ENCODE measurements at regions not wholly inside any gene's neighbourhood (a gene's known extent, or its start where the extent isn't known, plus 50 kb on each side); places are given as distances from the start of the nearest gene placed in this dataset.

- TF ChIP-seq, protein P1, sequence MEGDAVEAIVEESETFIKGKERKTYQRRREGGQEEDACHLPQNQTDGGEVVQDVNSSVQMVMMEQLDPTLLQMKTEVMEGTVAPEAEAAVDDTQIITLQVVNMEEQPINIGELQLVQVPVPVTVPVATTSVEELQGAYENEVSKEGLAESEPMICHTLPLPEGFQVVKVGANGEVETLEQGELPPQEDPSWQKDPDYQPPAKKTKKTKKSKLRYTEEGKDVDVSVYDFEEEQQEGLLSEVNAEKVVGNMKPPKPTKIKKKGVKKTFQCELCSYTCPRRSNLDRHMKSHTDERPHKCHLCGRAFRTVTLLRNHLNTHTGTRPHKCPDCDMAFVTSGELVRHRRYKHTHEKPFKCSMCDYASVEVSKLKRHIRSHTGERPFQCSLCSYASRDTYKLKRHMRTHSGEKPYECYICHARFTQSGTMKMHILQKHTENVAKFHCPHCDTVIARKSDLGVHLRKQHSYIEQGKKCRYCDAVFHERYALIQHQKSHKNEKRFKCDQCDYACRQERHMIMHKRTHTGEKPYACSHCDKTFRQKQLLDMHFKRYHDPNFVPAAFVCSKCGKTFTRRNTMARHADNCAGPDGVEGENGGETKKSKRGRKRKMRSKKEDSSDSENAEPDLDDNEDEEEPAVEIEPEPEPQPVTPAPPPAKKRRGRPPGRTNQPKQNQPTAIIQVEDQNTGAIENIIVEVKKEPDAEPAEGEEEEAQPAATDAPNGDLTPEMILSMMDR (IDR thresholded peaks at IDR 0.05; ENCODE audit: insufficient read depth, low read depth, low read length), result no peak
- no peak overlapping the region for H3K4me3 ChIP-seq (ENCODE audit: low read depth, low read length)
- DNase-seq (ENCODE audit: low read depth), result no peak
Observed at GRCh38 chr6:67394254-67394653, 1240.8 kb upstream of the ADGRB3 start.

DNA sequence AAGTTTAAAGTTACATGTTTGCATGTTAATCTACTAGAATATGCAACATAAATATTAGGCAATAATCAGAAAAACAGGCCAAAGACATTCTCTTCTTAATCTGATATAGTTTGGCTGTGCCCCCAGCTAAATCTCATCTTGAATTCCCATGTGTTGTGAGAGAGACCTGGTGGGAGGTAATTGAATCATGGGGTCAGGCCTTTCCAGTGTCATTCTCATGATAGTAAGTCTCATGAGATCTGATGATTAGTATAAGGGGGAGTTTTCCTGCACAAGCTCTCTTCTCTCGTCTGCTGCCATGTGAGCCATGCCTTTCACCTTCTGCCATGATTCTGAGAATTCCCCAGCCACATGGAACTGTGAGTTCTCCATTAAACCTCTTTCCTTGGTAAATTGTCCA lies 1241.7 kb upstream of the ADGRB3 start:
- no peak overlapping the region for H3K4me3 ChIP-seq (ENCODE audit: low read depth, low read length)
- DNase-seq (ENCODE audit: low read depth), result peak; percentile 11
- TF ChIP-seq, protein P1 (IDR thresholded peaks at IDR 0.05; ENCODE audit: insufficient read depth, low read depth, low read length), result no peak

DNA sequence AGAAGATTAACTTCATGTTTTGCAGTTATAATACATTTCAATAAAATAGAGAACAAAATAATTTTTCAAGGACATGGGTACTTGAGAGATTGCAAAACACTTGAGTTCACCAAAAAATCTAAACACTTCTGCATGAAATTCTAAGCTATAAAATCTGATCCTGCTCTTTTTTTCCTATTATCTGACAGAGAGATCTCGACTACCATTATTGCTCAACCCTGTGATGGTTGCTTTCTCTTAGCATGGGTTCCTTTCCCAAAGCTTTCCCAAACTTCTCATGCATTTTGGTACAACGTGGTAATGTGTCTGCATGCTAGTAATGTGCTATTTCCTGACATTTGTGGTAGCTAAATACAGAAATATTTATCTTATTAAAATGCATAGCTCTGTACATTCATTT lies 1243.1 kb upstream of the ADGRB3 start:
- TF ChIP-seq, protein P1 (IDR thresholded peaks at IDR 0.05; ENCODE audit: insufficient read depth, low read depth, low read length), result no peak
- peak; percentile 47 for DNase-seq (ENCODE audit: low read depth)
- H3K4me3 ChIP-seq (ENCODE audit: low read depth, low read length), result no peak overlapping the region

DNA sequence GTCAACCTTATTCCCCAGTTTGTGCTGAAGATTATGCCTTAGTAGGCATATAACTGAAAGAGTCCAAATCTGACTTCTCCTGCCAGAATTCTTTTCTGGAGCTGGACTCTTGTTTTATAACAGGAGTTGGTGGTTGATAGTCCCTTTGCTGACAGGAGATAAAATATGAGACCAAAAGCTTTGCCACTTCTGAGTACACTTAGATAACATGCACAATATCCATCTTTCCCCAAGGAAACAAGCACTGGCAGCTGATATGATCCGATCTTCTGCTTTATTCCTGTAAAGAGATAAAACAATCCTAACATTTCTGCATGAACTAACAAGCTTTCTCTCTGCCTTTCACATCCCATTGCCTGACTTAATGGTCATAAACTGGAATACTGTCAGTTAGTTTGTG lies 1265.4 kb upstream of the ADGRB3 start:
- DNase-seq (ENCODE audit: low read depth), result no peak
- TF ChIP-seq, protein P1 (IDR thresholded peaks at IDR 0.05; ENCODE audit: insufficient read depth, low read depth, low read length), result no peak
- H3K4me3 ChIP-seq (ENCODE audit: low read depth, low read length), result no peak overlapping the region

DNA sequence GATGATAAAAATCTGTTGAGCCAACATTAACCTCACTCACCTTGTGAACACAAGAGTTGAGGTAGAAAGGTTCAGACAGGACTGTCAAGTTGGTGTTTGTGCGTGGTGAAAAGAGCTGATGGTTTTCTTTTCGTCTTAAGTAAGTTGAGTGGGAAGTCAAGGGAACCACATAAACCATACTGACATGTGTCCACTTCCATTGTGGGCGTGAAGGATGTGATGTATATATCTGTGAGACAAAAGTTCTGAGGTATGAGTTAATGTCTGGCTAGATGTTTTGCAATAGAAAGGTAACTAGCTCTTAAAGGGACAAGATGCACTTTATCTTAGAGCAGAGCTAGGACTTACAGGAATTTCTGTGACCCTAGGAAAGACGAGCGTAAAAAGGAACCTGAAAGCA lies 1272.1 kb upstream of the ADGRB3 start:
- no peak for DNase-seq (ENCODE audit: low read depth)
- TF ChIP-seq, protein P1 (IDR thresholded peaks at IDR 0.05; ENCODE audit: insufficient read depth, low read depth, low read length), result no peak
- H3K4me3 ChIP-seq (ENCODE audit: low read depth, low read length), result no peak overlapping the region

DNA sequence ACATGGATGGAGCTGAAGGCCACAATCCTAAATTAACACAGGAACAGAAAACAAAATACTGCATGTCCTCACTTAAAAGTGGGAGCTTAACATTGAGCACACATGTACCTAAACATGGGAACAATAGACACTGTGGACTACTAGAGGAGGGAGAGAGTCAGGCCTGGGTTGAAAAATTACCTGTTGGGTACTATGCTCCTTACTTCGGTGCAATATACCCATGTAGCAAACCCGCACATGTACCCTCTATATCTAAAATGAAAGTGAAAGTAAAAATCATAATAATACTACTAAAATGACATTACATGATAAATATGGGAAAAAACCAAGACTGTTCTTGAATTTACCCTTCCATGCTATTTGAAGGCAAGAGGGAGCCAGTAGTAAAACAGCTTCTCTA lies 1273.8 kb upstream of the ADGRB3 start:
- DNase-seq (ENCODE audit: low read depth), result no peak
- TF ChIP-seq, protein P1 (IDR thresholded peaks at IDR 0.05; ENCODE audit: insufficient read depth, low read depth, low read length), result no peak
- no peak overlapping the region for H3K4me3 ChIP-seq (ENCODE audit: low read depth, low read length)

DNA sequence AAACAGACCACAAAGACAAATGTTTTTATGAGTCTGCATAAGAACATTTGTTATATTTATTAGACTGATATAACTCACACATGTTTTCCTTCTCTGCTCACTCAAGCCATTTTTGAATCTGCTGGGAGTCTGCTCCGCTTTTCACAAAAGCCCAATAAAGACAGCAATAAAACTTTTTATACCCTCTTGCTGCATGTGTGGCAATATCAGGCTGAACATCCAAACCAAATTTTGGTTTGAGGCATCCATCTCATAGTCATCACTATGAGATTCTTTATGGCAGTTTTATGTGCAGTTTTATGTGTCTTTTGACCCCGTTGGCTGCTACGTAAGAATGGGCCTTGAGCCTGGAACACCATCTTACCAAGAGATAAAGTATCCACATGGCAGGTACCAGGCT lies 1276.8 kb upstream of the ADGRB3 start:
- TF ChIP-seq, protein P1 (IDR thresholded peaks at IDR 0.05; ENCODE audit: insufficient read depth, low read depth, low read length), result no peak
- no peak overlapping the region for H3K4me3 ChIP-seq (ENCODE audit: low read depth, low read length)
- DNase-seq (ENCODE audit: low read depth), result peak; percentile 58
